GM23248 (cell line): ENCODE measurements at regions not wholly inside any gene's neighbourhood (a gene's known extent, or its start where the extent isn't known, plus 50 kb on each side); places are given as distances from the start of the nearest gene placed in this dataset.

ENCODE experiments used
- EZH2 ChIP-seq: fragments of 200-600 bp; sonication (generic); IDR thresholded peaks from 2 replicates; pipeline ENCODE4 v1.6.1; 2018; ENCODE audit warnings: antibody characterized with exemption, mild to moderate bottlenecking; ENCODE audit not compliant: insufficient read depth, poor library complexity, severe bottlenecking
- EZH2phosphoT487 ChIP-seq: fragments of 200-600 bp; sonication (generic); IDR thresholded peaks from 2 replicates; pipeline ENCODE4 v1.6.1; 2018; ENCODE audit warnings: antibody characterized with exemption, moderate library complexity, mild to moderate bottlenecking, low read depth; ENCODE audit not compliant: insufficient read depth

DNA sequence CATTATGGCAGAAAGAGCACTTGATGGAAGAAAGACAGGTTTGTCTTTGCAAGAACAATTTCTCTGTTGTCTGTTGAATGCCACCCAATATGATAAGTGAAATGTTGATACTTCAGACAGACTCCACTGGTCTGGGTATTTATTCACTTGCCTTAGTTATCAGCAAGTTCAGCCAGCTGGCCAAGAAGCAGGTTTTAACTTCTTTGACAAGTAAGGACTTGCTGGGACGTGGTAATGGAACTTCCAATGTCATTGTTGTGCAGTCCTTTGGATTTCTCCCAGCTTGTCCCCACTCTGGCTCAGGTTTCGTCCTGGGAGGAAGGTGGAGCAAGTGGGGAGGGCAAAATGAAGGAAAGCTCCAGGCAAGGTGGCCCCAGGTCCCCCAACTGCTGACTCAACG is 497.4 kb downstream of the RPS24 start:
- TF ChIP-seq EZH2 (no peak), EZH2phosphoT487 (no peak)
